ENCODE measurements at regions not wholly inside any gene's neighbourhood (a gene's known extent, or its start where the extent isn't known, plus 50 kb on each side); places are given as distances from the start of the nearest gene placed in this dataset.
A peak's percentile ranks its signal among the peaks of the same experiment; 100 is the strongest.
"Not testable (repeated sequence)": the region's sequence is repeated elsewhere in the genome, so short reads cannot be mapped to it uniquely, and the experiment has no call there.

DNA sequence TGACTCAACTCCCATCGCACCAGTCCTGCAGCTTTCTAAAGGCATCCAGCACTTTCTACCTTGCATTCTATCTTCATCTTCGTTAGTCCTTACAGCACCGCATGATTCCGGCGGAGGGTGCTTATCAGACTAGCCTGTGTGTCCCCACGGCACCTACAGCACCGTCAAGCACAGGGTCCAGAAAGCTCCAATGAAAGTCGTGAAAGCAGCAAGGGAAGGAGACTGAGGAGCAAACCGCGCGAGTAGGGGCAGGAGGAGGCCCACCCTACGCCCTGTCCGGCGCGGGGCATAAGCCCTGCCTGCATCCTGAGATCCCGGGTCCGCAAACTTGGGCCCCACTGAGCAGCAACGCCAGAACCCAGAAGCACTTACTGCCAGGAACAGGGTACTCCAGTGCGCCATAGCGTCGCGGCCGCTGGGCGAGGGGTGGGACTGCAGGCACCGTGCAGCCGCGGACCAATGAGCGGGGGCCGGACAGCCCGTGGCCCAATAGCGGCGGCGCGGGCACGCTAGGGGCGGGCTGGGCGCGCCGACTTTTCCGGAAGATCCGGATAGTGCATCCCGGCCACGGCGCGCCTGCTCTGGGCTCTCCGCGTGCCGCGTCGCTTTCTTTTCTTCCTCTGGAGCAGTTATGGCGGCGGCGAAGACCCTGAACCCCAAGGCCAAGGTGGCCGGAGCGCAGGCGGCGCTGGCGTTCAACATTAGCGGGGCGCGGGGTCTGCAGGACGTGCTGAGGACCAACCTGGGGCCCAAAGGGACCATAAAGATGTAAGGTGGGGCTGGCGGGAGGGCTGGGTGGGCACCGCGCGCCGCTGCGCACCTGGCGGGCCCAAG is 122.1 kb upstream of the VKORC1L1 start:
- peak overlapping the region; percentile 97 for H3K4me3 Mint-ChIP-seq
- ChIA-PET CTCF (interaction anchor here (0.7 kb wide), 1 partner anchor 53 kb away, joined by 3 read pairs; no protein-coding TSS in a partner anchor), POLR2A (interaction anchor here (1.5 kb wide), 1 partner anchor 20 kb away, joined by 4 read pairs; no protein-coding TSS in a partner anchor)
- H3K4me1 Mint-ChIP-seq: peaks cover 16% of the 10 kb centered on the region
- H3K79me2 ChIP-seq (ENCODE audit: control insufficient read depth, insufficient read depth, low read length): peaks cover 45% of the 10 kb centered on the region
- peak; percentile 99 for ATAC-seq (ENCODE audit: low read depth)
- TF ChIP-seq, protein P1, sequence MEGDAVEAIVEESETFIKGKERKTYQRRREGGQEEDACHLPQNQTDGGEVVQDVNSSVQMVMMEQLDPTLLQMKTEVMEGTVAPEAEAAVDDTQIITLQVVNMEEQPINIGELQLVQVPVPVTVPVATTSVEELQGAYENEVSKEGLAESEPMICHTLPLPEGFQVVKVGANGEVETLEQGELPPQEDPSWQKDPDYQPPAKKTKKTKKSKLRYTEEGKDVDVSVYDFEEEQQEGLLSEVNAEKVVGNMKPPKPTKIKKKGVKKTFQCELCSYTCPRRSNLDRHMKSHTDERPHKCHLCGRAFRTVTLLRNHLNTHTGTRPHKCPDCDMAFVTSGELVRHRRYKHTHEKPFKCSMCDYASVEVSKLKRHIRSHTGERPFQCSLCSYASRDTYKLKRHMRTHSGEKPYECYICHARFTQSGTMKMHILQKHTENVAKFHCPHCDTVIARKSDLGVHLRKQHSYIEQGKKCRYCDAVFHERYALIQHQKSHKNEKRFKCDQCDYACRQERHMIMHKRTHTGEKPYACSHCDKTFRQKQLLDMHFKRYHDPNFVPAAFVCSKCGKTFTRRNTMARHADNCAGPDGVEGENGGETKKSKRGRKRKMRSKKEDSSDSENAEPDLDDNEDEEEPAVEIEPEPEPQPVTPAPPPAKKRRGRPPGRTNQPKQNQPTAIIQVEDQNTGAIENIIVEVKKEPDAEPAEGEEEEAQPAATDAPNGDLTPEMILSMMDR (IDR thresholded peaks at IDR 0.05): no peak
- TF ChIP-seq EZH2 (IDR thresholded peaks at IDR 0.05; ENCODE audit: borderline replicate concordance, insufficient read depth, low read depth, low read length, poor library complexity, severe bottlenecking): no peak
- peak overlapping the region; percentile 89 for H2AFZ ChIP-seq (ENCODE audit: insufficient read depth, low read depth, low read length, poor library complexity, severe bottlenecking)
- H3K4me1 ChIP-seq (ENCODE audit: control insufficient read depth in 2 of 2, insufficient read depth in 2 of 2, low read length in 2 of 2): peaks cover 3 to 15% of the 10 kb centered on the region in 2 donors
- WGBS (ENCODE audit: insufficient coverage): under 1% methylated on average over 64 of the region's 69 CpGs
- peak; percentile 89 for DNase-seq
- no peaks in the 10 kb centered on the region for H4K20me1 ChIP-seq (ENCODE audit: control insufficient read depth, insufficient read depth, low read length, poor library complexity, severe bottlenecking)
- H3K27ac ChIP-seq (ENCODE audit: low read length in 2 of 2): peak overlapping the region; percentile 41 to 69
- intact Hi-C loops (cut with micrococcal nuclease): loop anchor here (1.0 to 10.0 kb wide), 8 partner anchors 20 to 1244 kb away; partner anchors contain the start of genes GUSB, SBDS, TYW1 and VKORC1L1
- H3K27me3 ChIP-seq (replicated peaks in 1 of 4; ENCODE audit: control extremely low read depth in 1 of 4, control insufficient read depth in 3 of 4, insufficient read depth in 4 of 4, low read length in 3 of 4): no peaks in the 10 kb centered on the region
- peaks cover 0 to 10% of the 10 kb centered on the region in 2 experiments for H3K36me3 ChIP-seq (replicated peaks in 1 of 2; ENCODE audit: control extremely low read depth in 1 of 2, control insufficient read depth in 1 of 2, extremely low read depth in 1 of 2, insufficient read depth in 2 of 2, low read length in 1 of 2)
- H3K27ac Mint-ChIP-seq: peak overlapping the region; percentile 86
- no peaks in the 10 kb centered on the region for H3K9me3 ChIP-seq (ENCODE audit: control extremely low read depth in 1 of 3, control insufficient read depth in 2 of 3, insufficient read depth in 1 of 3, low read length in 2 of 3)
- H3K27me3 Mint-ChIP-seq: no peaks in the 10 kb centered on the region
- peak overlapping the region; percentile 78 for H3K9ac ChIP-seq (ENCODE audit: low read length)
- peak overlapping the region; percentile 43 to 88 (median 75) for H3K4me3 ChIP-seq (ENCODE audit: control extremely low read depth in 1 of 5, extremely low read depth in 1 of 5, insufficient read depth in 1 of 5, low read depth in 2 of 5, low read length in 4 of 5)
- peak overlapping the region; percentile 76 for H3K4me2 ChIP-seq (replicated peaks; ENCODE audit: low read depth, low read length, poor library complexity, severe bottlenecking)
- no peaks in the 10 kb centered on the region for H3K9me3 Mint-ChIP-seq (ENCODE audit: insufficient read depth)

DNA sequence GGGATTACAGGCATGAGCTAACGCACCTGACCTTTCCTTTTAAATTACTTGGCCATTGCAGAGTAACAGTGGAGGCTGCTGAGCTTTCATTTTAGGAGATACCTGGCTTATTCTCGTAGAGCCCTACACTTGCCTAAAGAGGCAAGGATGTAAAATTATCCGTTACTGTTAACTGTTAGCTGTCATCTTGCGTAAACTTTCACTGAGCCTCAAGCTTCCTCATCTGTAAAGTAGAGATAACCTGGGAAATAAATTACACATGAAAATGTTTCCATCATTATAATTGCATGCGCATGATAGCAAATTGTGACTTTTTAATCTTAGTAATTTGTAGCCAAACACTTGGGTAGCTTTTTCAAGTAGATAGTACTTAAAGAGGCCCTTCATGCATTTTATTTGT is 118.8 kb upstream of the VKORC1L1 start:
- H3K9ac ChIP-seq (ENCODE audit: low read length); H2AFZ ChIP-seq (ENCODE audit: insufficient read depth, low read depth, low read length, poor library complexity, severe bottlenecking); H3K4me3 Mint-ChIP-seq; H3K9me3 ChIP-seq (ENCODE audit: control extremely low read depth in 1 of 3, control insufficient read depth in 2 of 3, insufficient read depth in 1 of 3, low read length in 2 of 3); H3K4me3 ChIP-seq (ENCODE audit: control extremely low read depth in 1 of 5, extremely low read depth in 1 of 5, insufficient read depth in 1 of 5, low read depth in 2 of 5, low read length in 4 of 5); H3K4me2 ChIP-seq (replicated peaks; ENCODE audit: low read depth, low read length, poor library complexity, severe bottlenecking); H3K27me3 ChIP-seq (replicated peaks in 1 of 4; ENCODE audit: control extremely low read depth in 1 of 4, control insufficient read depth in 3 of 4, insufficient read depth in 4 of 4, low read length in 3 of 4); H3K27ac ChIP-seq (ENCODE audit: low read length in 2 of 2); POLR2A ChIA-PET; H3K27me3 Mint-ChIP-seq; H4K20me1 ChIP-seq (ENCODE audit: control insufficient read depth, insufficient read depth, low read length, poor library complexity, severe bottlenecking); H3K27ac Mint-ChIP-seq; DNase-seq; ATAC-seq (ENCODE audit: low read depth); H3K9me3 Mint-ChIP-seq (ENCODE audit: insufficient read depth): not testable (repeated sequence)
- peaks cover 44% of the 10 kb centered on the region for H3K79me2 ChIP-seq (ENCODE audit: control insufficient read depth, insufficient read depth, low read length)
- H3K4me1 ChIP-seq (ENCODE audit: control insufficient read depth in 2 of 2, insufficient read depth in 2 of 2, low read length in 2 of 2): peaks cover 3 to 15% of the 10 kb centered on the region in 2 donors
- peaks cover 0 to 14% of the 10 kb centered on the region in 2 experiments for H3K36me3 ChIP-seq (replicated peaks in 1 of 2; ENCODE audit: control extremely low read depth in 1 of 2, control insufficient read depth in 1 of 2, extremely low read depth in 1 of 2, insufficient read depth in 2 of 2, low read length in 1 of 2)
- CTCF ChIA-PET: interaction anchor here (0.6 kb wide), 1 partner anchor 1244 kb away, joined by 3 read pairs; no protein-coding TSS in a partner anchor
- peaks cover 14% of the 10 kb centered on the region for H3K4me1 Mint-ChIP-seq
- intact Hi-C loops (cut with micrococcal nuclease): loop anchor here (5.0 to 10.0 kb wide), 3 partner anchors 363 to 1241 kb away; partner anchors contain the start of genes SBDS and TYW1
- WGBS (ENCODE audit: insufficient coverage): no CpG with 5 or more reads among the region's 5 CpGs

GRCh38 chr7:65758991-65759390 is 113.9 kb upstream of the VKORC1L1 start:
- H3K9me3 Mint-ChIP-seq (ENCODE audit: insufficient read depth); H2AFZ ChIP-seq (ENCODE audit: insufficient read depth, low read depth, low read length, poor library complexity, severe bottlenecking); H3K9me3 ChIP-seq (ENCODE audit: control extremely low read depth in 1 of 3, control insufficient read depth in 2 of 3, insufficient read depth in 1 of 3, low read length in 2 of 3); H3K4me2 ChIP-seq (replicated peaks; ENCODE audit: low read depth, low read length, poor library complexity, severe bottlenecking); H3K79me2 ChIP-seq (ENCODE audit: control insufficient read depth, insufficient read depth, low read length); H3K4me3 ChIP-seq (ENCODE audit: control extremely low read depth in 1 of 5, extremely low read depth in 1 of 5, insufficient read depth in 1 of 5, low read depth in 2 of 5, low read length in 4 of 5); H3K27me3 Mint-ChIP-seq; CTCF ChIA-PET; H3K4me3 Mint-ChIP-seq; H3K9ac ChIP-seq (ENCODE audit: low read length); H3K4me1 ChIP-seq (ENCODE audit: control insufficient read depth in 2 of 2, insufficient read depth in 2 of 2, low read length in 2 of 2); H4K20me1 ChIP-seq (ENCODE audit: control insufficient read depth, insufficient read depth, low read length, poor library complexity, severe bottlenecking); H3K27me3 ChIP-seq (replicated peaks in 1 of 4; ENCODE audit: control extremely low read depth in 1 of 4, control insufficient read depth in 3 of 4, insufficient read depth in 4 of 4, low read length in 3 of 4); H3K27ac ChIP-seq (ENCODE audit: low read length in 2 of 2); DNase-seq; ATAC-seq (ENCODE audit: low read depth); H3K27ac Mint-ChIP-seq; H3K4me1 Mint-ChIP-seq; POLR2A ChIA-PET: not testable (repeated sequence)
- intact Hi-C loops (cut with micrococcal nuclease): loop anchor here (10.0 kb wide), 1 partner anchor 1236 kb away; the partner anchor contains the start of genes SBDS and TYW1
- no CpG with 5 or more reads among the region's 1 CpG for WGBS (ENCODE audit: insufficient coverage)
- peaks cover 3 to 22% of the 10 kb centered on the region in 2 experiments for H3K36me3 ChIP-seq (replicated peaks in 1 of 2; ENCODE audit: control extremely low read depth in 1 of 2, control insufficient read depth in 1 of 2, extremely low read depth in 1 of 2, insufficient read depth in 2 of 2, low read length in 1 of 2)

Measured in B cell (primary cell).